ENCODE measurements at regions not wholly inside any gene's neighbourhood (a gene's known extent, or its start where the extent isn't known, plus 50 kb on each side); places are given as distances from the start of the nearest gene placed in this dataset.

DNA sequence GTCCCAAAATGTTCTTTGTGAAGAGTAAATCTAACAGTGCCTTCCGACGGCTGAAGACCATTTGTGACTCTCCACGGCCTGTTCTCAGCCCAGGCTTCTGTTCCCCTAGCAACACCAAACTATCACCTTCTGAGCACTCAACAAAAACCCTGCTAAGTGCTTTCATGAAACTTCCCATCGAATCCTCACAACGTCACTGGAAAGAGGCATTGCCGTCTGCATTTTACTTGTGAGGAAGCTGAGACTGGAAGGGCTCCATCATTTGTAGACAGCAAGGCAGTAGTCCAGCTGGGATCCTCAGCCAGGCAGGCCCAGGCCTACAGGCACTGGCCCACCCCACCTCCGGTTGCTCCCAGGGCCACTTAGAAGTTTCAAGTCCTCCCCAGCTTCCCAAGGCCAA is 97.8 kb upstream of the POU3F3 start:
- no peak for TF ChIP-seq POLR2AphosphoS5 (IDR thresholded peaks at IDR 0.05; ENCODE audit: low read depth)
- TF ChIP-seq REST (IDR thresholded peaks at IDR 0.05; ENCODE audit: unreplicated experiment) = no peak
- no peak for TF ChIP-seq EZH2 (IDR thresholded peaks at IDR 0.05; ENCODE audit: low read depth, unreplicated experiment)
- TF ChIP-seq, protein P1, sequence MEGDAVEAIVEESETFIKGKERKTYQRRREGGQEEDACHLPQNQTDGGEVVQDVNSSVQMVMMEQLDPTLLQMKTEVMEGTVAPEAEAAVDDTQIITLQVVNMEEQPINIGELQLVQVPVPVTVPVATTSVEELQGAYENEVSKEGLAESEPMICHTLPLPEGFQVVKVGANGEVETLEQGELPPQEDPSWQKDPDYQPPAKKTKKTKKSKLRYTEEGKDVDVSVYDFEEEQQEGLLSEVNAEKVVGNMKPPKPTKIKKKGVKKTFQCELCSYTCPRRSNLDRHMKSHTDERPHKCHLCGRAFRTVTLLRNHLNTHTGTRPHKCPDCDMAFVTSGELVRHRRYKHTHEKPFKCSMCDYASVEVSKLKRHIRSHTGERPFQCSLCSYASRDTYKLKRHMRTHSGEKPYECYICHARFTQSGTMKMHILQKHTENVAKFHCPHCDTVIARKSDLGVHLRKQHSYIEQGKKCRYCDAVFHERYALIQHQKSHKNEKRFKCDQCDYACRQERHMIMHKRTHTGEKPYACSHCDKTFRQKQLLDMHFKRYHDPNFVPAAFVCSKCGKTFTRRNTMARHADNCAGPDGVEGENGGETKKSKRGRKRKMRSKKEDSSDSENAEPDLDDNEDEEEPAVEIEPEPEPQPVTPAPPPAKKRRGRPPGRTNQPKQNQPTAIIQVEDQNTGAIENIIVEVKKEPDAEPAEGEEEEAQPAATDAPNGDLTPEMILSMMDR (conservative IDR thresholded peaks at IDR 0.05; ENCODE audit: low read depth in 2 of 2) = no peak
- TF ChIP-seq CREB1 (CRISPR knock-in tag; IDR thresholded peaks at IDR 0.05; ENCODE audit: low read depth) = no peak
